Breast epithelium (tissue), 3 donors: ENCODE measurements at regions not wholly inside any gene's neighbourhood (a gene's known extent, or its start where the extent isn't known, plus 50 kb on each side); places are given as distances from the start of the nearest gene placed in this dataset.

Experiments
- POLR2A ChIP-seq: fragments of 450-650 bp; IDR thresholded peaks from one replicate; pipeline ENCODE4 v1.6.1; 2016; ENCODE audit warnings: antibody characterized with exemption, mild to moderate bottlenecking, moderate library complexity
- POLR2AphosphoS5 ChIP-seq, 3 donors: sonication (generic); formaldehyde crosslinking; IDR thresholded peaks; one replicate each; pipeline ENCODE4 v1.6.1; 2017; ENCODE audit warnings: antibody characterized with exemption in 3 of 3
- TF ChIP-seq, protein P1 (sequence below), 3 donors: fragments of 450-650 bp; IDR thresholded peaks; one replicate each; pipeline ENCODE4 v1.5.1; 2016 to 2017; ENCODE audit warnings: antibody characterized with exemption in 3 of 3, mild to moderate bottlenecking in 3 of 3, moderate library complexity in 3 of 3

DNA sequence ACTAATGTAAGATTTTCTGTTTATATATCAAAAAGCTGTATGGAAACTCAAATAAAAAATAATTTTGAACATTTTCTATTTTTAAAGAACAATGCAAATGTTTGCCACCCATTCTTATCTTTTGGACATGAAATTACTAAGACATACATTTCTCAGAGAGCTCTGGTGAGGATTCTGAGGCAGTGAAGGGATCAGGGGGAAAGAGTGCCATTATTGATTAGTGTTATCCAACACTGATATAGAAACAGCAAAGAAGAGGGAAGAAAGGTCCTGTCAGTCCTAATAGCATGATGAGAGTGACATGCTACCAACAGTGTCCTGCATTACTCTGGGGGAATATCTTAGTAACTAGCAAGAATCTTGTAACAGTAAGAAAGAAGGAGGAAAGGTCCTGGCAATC is 282.2 kb downstream of the RPL10L start:
- TF ChIP-seq, protein P1, sequence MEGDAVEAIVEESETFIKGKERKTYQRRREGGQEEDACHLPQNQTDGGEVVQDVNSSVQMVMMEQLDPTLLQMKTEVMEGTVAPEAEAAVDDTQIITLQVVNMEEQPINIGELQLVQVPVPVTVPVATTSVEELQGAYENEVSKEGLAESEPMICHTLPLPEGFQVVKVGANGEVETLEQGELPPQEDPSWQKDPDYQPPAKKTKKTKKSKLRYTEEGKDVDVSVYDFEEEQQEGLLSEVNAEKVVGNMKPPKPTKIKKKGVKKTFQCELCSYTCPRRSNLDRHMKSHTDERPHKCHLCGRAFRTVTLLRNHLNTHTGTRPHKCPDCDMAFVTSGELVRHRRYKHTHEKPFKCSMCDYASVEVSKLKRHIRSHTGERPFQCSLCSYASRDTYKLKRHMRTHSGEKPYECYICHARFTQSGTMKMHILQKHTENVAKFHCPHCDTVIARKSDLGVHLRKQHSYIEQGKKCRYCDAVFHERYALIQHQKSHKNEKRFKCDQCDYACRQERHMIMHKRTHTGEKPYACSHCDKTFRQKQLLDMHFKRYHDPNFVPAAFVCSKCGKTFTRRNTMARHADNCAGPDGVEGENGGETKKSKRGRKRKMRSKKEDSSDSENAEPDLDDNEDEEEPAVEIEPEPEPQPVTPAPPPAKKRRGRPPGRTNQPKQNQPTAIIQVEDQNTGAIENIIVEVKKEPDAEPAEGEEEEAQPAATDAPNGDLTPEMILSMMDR (IDR thresholded peaks at IDR 0.05), result no peak
- TF ChIP-seq POLR2AphosphoS5 (IDR thresholded peaks at IDR 0.05), result no peak
- TF ChIP-seq POLR2A, result no peak
